ENCODE measurements at regions not wholly inside any gene's neighbourhood (a gene's known extent, or its start where the extent isn't known, plus 50 kb on each side); places are given as distances from the start of the nearest gene placed in this dataset.

GRCh38 chr4:31230594-31230993 is 510.4 kb downstream of the PCDH7 start:
- no peaks in the 10 kb centered on the region for H3K9me3 ChIP-seq (ENCODE audit: control extremely low read depth in 1 of 5, control insufficient read depth in 4 of 5, insufficient read depth in 2 of 5, low read depth in 1 of 5, low read length in 4 of 5)
- WGBS (ENCODE audit: insufficient coverage): no CpG with 5 or more reads among the region's 1 CpG
- no peaks in the 10 kb centered on the region for H3K4me1 ChIP-seq (ENCODE audit: control extremely low read depth in 1 of 4, control insufficient read depth in 4 of 4, insufficient read depth in 4 of 4, low read length in 3 of 4)
- no peaks in the 10 kb centered on the region for H3K27me3 ChIP-seq (replicated peaks in 2 of 5; ENCODE audit: control insufficient read depth in 4 of 5, insufficient read depth in 5 of 5, low read length in 4 of 5)
- H3K4me3 ChIP-seq (ENCODE audit: control insufficient read depth in 1 of 7, extremely low read depth in 1 of 7, insufficient read depth in 4 of 7, low read depth in 2 of 7, low read length in 6 of 7): no peak overlapping the region
- no peak for DNase-seq
- no peak overlapping the region for H3K27ac ChIP-seq (ENCODE audit: insufficient read depth in 1 of 2, low read depth in 1 of 2, low read length in 2 of 2, poor library complexity in 1 of 2, severe bottlenecking in 2 of 2)
- CTCF ChIA-PET: no interaction called here
- POLR2A ChIA-PET: no interaction called here
- no peaks in the 10 kb centered on the region for H3K36me3 ChIP-seq (ENCODE audit: control insufficient read depth in 4 of 4, insufficient read depth in 4 of 4, low read length in 3 of 4)

GRCh38 chr4:31234494-31234893 is 514.3 kb downstream of the PCDH7 start:
- no peak overlapping the region for H3K27ac ChIP-seq (ENCODE audit: insufficient read depth in 1 of 2, low read depth in 1 of 2, low read length in 2 of 2, poor library complexity in 1 of 2, severe bottlenecking in 2 of 2)
- POLR2A ChIA-PET: no interaction called here
- H3K9me3 ChIP-seq (ENCODE audit: control extremely low read depth in 1 of 5, control insufficient read depth in 4 of 5, insufficient read depth in 2 of 5, low read depth in 1 of 5, low read length in 4 of 5): peaks cover 0 to 5% (median 0%) of the 10 kb centered on the region in 5 experiments
- DNase-seq: no peak
- no peaks in the 10 kb centered on the region for H3K27me3 ChIP-seq (replicated peaks in 2 of 5; ENCODE audit: control insufficient read depth in 4 of 5, insufficient read depth in 5 of 5, low read length in 4 of 5)
- 100% methylated on average over 1 of the region's 2 CpGs for WGBS (ENCODE audit: insufficient coverage)
- H3K36me3 ChIP-seq (ENCODE audit: control insufficient read depth in 4 of 4, insufficient read depth in 4 of 4, low read length in 3 of 4): no peaks in the 10 kb centered on the region
- H3K4me3 ChIP-seq (ENCODE audit: control insufficient read depth in 1 of 7, extremely low read depth in 1 of 7, insufficient read depth in 4 of 7, low read depth in 2 of 7, low read length in 6 of 7): no peak overlapping the region
- no peaks in the 10 kb centered on the region for H3K4me1 ChIP-seq (ENCODE audit: control extremely low read depth in 1 of 4, control insufficient read depth in 4 of 4, insufficient read depth in 4 of 4, low read length in 3 of 4)
- CTCF ChIA-PET: no interaction called here

GRCh38 chr4:31234901-31235300 is 514.7 kb downstream of the PCDH7 start:
- WGBS (ENCODE audit: insufficient coverage): no CpG with 5 or more reads among the region's 1 CpG
- no peaks in the 10 kb centered on the region for H3K4me1 ChIP-seq (ENCODE audit: control extremely low read depth in 1 of 4, control insufficient read depth in 4 of 4, insufficient read depth in 4 of 4, low read length in 3 of 4)
- ChIA-PET CTCF (no interaction called here), POLR2A (no interaction called here)
- no peak overlapping the region for H3K4me3 ChIP-seq (ENCODE audit: control insufficient read depth in 1 of 7, extremely low read depth in 1 of 7, insufficient read depth in 4 of 7, low read depth in 2 of 7, low read length in 6 of 7)
- H3K36me3 ChIP-seq (ENCODE audit: control insufficient read depth in 4 of 4, insufficient read depth in 4 of 4, low read length in 3 of 4): no peaks in the 10 kb centered on the region
- no peaks in the 10 kb centered on the region for H3K27me3 ChIP-seq (replicated peaks in 2 of 5; ENCODE audit: control insufficient read depth in 4 of 5, insufficient read depth in 5 of 5, low read length in 4 of 5)
- H3K27ac ChIP-seq (ENCODE audit: insufficient read depth in 1 of 2, low read depth in 1 of 2, low read length in 2 of 2, poor library complexity in 1 of 2, severe bottlenecking in 2 of 2): no peak overlapping the region
- peaks cover 0 to 5% (median 0%) of the 10 kb centered on the region in 5 experiments for H3K9me3 ChIP-seq (ENCODE audit: control extremely low read depth in 1 of 5, control insufficient read depth in 4 of 5, insufficient read depth in 2 of 5, low read depth in 1 of 5, low read length in 4 of 5)
- no peak for DNase-seq

GRCh38 chr4:31236020-31236638 is 516.0 kb downstream of the PCDH7 start:
- no peaks in the 10 kb centered on the region for H3K4me1 ChIP-seq (ENCODE audit: control extremely low read depth in 1 of 4, control insufficient read depth in 4 of 4, insufficient read depth in 4 of 4, low read length in 3 of 4)
- H3K9me3 ChIP-seq (ENCODE audit: control extremely low read depth in 1 of 5, control insufficient read depth in 4 of 5, insufficient read depth in 2 of 5, low read depth in 1 of 5, low read length in 4 of 5): peaks cover 0 to 5% (median 0%) of the 10 kb centered on the region in 5 experiments
- no peak overlapping the region for H3K27ac ChIP-seq (ENCODE audit: insufficient read depth in 1 of 2, low read depth in 1 of 2, low read length in 2 of 2, poor library complexity in 1 of 2, severe bottlenecking in 2 of 2)
- POLR2A ChIA-PET: no interaction called here
- DNase-seq: no peak
- CTCF ChIA-PET: no interaction called here
- H3K4me3 ChIP-seq (ENCODE audit: control insufficient read depth in 1 of 7, extremely low read depth in 1 of 7, insufficient read depth in 4 of 7, low read depth in 2 of 7, low read length in 6 of 7): no peak overlapping the region
- H3K27me3 ChIP-seq (replicated peaks in 2 of 5; ENCODE audit: control insufficient read depth in 4 of 5, insufficient read depth in 5 of 5, low read length in 4 of 5): no peaks in the 10 kb centered on the region
- 92% methylated on average over 4 of the region's 5 CpGs for WGBS (ENCODE audit: insufficient coverage)
- no peaks in the 10 kb centered on the region for H3K36me3 ChIP-seq (ENCODE audit: control insufficient read depth in 4 of 4, insufficient read depth in 4 of 4, low read length in 3 of 4)

- no peak overlapping the region for H3K27ac ChIP-seq (ENCODE audit: insufficient read depth in 1 of 2, low read depth in 1 of 2, low read length in 2 of 2, poor library complexity in 1 of 2, severe bottlenecking in 2 of 2)
- DNase-seq: no peak
- no peaks in the 10 kb centered on the region for H3K4me1 ChIP-seq (ENCODE audit: control extremely low read depth in 1 of 4, control insufficient read depth in 4 of 4, insufficient read depth in 4 of 4, low read length in 3 of 4)
- H3K27me3 ChIP-seq (replicated peaks in 2 of 5; ENCODE audit: control insufficient read depth in 4 of 5, insufficient read depth in 5 of 5, low read length in 4 of 5): no peaks in the 10 kb centered on the region
- H3K9me3 ChIP-seq (ENCODE audit: control extremely low read depth in 1 of 5, control insufficient read depth in 4 of 5, insufficient read depth in 2 of 5, low read depth in 1 of 5, low read length in 4 of 5): peaks cover 0 to 5% (median 0%) of the 10 kb centered on the region in 5 experiments
- ChIA-PET CTCF (no interaction called here), POLR2A (no interaction called here)
- WGBS (ENCODE audit: insufficient coverage): 88% methylated on average over 4 of the region's 6 CpGs
- no peaks in the 10 kb centered on the region for H3K36me3 ChIP-seq (ENCODE audit: control insufficient read depth in 4 of 4, insufficient read depth in 4 of 4, low read length in 3 of 4)
- no peak overlapping the region for H3K4me3 ChIP-seq (ENCODE audit: control insufficient read depth in 1 of 7, extremely low read depth in 1 of 7, insufficient read depth in 4 of 7, low read depth in 2 of 7, low read length in 6 of 7)
Measured at GRCh38 chr4:31236639-31237173, 516.5 kb downstream of the PCDH7 start.

- ChIA-PET CTCF (no interaction called here), POLR2A (no interaction called here)
- Histone ChIP-seq H3K9me3 (ENCODE audit: control extremely low read depth in 1 of 5, control insufficient read depth in 4 of 5, insufficient read depth in 2 of 5, low read depth in 1 of 5, low read length in 4 of 5) (peaks cover 0 to 5% (median 0%) of the 10 kb centered on the region in 5 experiments), H3K27ac (ENCODE audit: insufficient read depth in 1 of 2, low read depth in 1 of 2, low read length in 2 of 2, poor library complexity in 1 of 2, severe bottlenecking in 2 of 2) (no peak overlapping the region), H3K27me3 (replicated peaks in 2 of 5; ENCODE audit: control insufficient read depth in 4 of 5, insufficient read depth in 5 of 5, low read length in 4 of 5) (no peaks in the 10 kb centered on the region), H3K4me1 (ENCODE audit: control extremely low read depth in 1 of 4, control insufficient read depth in 4 of 4, insufficient read depth in 4 of 4, low read length in 3 of 4) (no peaks in the 10 kb centered on the region), H3K36me3 (ENCODE audit: control insufficient read depth in 4 of 4, insufficient read depth in 4 of 4, low read length in 3 of 4) (no peaks in the 10 kb centered on the region), H3K4me3 (ENCODE audit: control insufficient read depth in 1 of 7, extremely low read depth in 1 of 7, insufficient read depth in 4 of 7, low read depth in 2 of 7, low read length in 6 of 7) (no peak overlapping the region)
- no peak for DNase-seq
Measured at GRCh38 chr4:31237233-31237632, 517.1 kb downstream of the PCDH7 start.

GRCh38 chr4:31239886-31240285 is 519.7 kb downstream of the PCDH7 start:
- no peak overlapping the region for H3K27ac ChIP-seq (ENCODE audit: insufficient read depth in 1 of 2, low read depth in 1 of 2, low read length in 2 of 2, poor library complexity in 1 of 2, severe bottlenecking in 2 of 2)
- H3K9me3 ChIP-seq (ENCODE audit: control extremely low read depth in 1 of 5, control insufficient read depth in 4 of 5, insufficient read depth in 2 of 5, low read depth in 1 of 5, low read length in 4 of 5): peaks cover 0 to 7% (median 0%) of the 10 kb centered on the region in 5 experiments
- DNase-seq: no peak
- CTCF ChIA-PET: no interaction called here
- no peak overlapping the region for H3K4me3 ChIP-seq (ENCODE audit: control insufficient read depth in 1 of 7, extremely low read depth in 1 of 7, insufficient read depth in 4 of 7, low read depth in 2 of 7, low read length in 6 of 7)
- H3K36me3 ChIP-seq (ENCODE audit: control insufficient read depth in 4 of 4, insufficient read depth in 4 of 4, low read length in 3 of 4): no peaks in the 10 kb centered on the region
- no peaks in the 10 kb centered on the region for H3K27me3 ChIP-seq (replicated peaks in 2 of 5; ENCODE audit: control insufficient read depth in 4 of 5, insufficient read depth in 5 of 5, low read length in 4 of 5)
- POLR2A ChIA-PET: no interaction called here
- no peaks in the 10 kb centered on the region for H3K4me1 ChIP-seq (ENCODE audit: control extremely low read depth in 1 of 4, control insufficient read depth in 4 of 4, insufficient read depth in 4 of 4, low read length in 3 of 4)

Data from common myeloid progenitor, CD34-positive (primary cell).